ENCODE measurements at regions not wholly inside any gene's neighbourhood (a gene's known extent, or its start where the extent isn't known, plus 50 kb on each side); places are given as distances from the start of the nearest gene placed in this dataset.
"Not testable (repeated sequence)": the region's sequence is repeated elsewhere in the genome, so short reads cannot be mapped to it uniquely, and the experiment has no call there.

DNA sequence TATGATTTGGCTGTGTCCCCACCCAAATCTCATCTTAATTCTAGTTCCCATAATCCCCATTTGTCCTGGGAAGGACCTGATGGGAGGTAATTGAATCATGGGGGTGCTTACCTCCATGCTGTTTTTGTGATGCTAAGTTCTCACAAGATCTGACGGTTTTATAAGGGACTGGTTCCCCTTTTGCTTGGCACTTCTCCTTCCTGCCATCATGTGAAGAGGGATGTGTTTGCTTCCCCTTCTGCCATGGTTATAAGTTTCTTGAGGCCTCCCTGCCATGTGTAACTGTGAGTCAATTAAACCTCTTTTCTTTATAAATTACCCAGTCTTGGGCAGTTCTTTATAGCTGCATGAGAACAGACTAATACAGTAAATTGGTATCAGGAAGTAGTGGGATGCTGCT is 114.1 kb downstream of the ZNF648 start:
- DNase-seq: no peak

DNA sequence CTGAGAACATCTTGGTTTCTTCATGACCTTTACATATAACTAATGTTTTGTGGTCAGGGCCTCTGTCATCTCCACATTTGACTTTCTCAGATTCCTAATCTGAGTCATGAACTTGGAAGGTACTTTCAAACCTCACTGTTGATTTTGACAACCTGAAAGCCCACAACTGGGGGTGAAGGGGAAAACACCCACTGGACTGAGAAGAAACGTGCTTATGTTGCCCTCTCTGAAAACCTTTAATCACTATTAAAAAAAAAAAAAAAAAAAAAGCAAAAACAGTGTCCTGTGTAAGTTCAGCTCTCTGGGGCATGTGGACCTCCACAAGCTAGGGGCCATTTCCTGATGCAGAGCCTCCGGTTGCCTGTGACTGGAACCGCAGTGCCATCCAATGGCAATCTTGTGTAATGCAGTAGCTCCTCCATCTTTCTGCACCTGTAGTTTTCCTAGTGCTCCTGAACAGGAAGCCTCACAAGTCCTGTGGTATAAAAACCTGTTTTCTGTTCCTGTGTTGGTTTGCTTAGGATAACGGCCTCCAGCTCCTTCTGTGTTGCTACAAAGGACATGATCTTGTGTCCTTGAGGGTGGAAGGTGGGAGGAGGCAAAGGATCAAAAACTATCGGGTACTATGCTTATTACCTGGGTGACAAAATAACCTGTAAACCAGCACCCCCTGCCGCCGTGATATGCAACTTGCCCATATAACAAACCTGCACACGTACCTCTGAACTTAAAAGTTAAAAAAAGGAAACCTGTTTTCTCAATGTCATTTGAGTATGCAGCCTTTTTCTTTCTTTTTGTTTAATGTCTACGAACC is 124.5 kb downstream of the ZNF648 start:
- peak; percentile 35 for DNase-seq

DNA sequence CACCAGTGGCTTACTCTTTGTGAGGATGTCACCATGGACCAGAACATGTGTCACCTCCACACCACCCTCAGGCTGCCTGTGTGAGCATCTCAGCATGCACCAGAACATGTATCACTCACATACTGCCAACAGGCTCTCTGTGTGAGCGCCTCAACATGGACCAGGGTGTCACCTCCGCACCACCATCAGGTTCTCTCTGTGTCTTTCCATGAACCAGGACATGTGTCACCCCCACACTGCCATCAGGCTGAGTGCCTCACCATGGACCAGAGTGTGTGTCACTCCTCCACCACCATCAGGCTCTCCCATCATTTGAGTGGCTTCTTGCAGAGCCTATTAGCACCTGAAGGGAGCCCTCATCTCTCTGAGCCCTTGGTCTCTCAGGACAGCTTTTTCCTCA is 125.2 kb downstream of the ZNF648 start:
- DNase-seq: no peak

DNA sequence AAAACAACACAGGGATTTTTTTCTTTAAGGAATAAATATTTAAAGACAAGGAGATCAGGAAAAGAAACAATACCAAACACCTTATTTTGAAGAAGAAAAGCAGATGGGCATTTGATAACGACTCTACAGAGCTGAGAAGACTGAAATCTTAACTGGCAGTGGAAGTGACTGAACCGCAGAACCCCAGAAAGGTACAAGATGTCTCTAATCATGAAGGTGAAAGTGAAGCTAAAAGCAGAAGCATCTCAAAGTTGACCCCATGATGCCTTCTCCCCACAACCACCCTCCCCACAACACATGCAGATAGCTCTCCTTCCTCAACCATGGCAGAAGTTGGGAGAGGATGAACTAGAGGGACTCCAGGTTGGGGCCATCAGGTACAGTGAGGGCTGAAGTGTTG is 129.6 kb downstream of the ZNF648 start:
- DNase-seq: no peak

DNA sequence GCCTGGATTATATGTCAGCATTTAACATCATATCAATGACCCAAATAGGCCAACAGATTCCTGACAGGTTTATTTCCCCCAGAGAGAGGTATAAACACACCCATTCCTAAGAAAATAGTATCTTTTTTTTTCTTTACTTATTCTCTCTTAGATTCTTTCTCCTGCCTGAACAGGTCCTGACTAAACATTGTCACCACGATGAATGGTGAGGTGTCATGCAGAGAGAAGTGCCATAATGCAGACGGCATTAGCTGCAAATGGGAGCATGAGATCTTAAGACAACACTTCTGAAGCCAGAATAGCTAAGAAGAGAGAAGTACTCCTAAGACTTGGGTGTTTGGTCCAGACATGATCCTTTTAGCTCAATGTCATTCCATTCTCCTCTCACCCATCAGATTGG is 131.3 kb downstream of the ZNF648 start:
- DNase-seq: no peak

DNA sequence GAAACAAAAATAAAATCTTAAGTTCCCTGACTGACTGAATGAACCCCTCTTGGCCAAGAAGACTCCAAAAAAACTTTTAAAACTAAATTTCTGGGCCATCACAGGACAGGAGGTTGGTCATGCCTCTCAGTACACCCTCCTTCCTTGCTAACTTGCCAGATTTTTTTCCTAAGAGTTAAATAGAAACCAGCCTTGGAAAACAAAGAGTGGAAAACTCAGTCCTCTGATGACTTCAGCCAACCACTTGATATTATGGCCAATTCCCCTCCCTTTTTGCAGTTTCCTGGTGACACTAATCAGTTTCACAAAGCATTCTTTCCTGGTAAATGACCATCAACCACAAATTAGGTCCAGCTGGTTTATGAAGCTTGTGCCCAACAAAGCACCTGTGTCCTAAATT is 134.8 kb downstream of the ZNF648 start:
- DNase-seq: no peak

DNA sequence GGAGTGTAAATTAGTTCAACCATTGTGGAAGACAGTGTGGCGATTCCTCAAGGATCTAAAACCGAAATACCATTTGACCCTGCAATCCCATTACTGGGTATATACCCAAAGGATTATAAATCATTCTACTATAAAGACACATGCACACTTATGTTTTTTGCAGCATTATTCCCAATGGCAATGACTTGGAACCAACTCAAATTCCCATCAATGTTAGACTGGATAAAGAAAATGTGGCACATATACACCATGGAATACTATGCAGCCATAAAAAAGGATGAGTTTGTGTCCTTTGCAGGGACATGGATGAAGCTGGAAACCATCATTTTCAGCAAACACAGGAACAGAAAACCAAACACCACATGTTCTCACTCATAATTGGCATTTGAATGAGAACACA is 137.5 kb downstream of the ZNF648 start:
- DNase-seq: not testable (repeated sequence)

DNA sequence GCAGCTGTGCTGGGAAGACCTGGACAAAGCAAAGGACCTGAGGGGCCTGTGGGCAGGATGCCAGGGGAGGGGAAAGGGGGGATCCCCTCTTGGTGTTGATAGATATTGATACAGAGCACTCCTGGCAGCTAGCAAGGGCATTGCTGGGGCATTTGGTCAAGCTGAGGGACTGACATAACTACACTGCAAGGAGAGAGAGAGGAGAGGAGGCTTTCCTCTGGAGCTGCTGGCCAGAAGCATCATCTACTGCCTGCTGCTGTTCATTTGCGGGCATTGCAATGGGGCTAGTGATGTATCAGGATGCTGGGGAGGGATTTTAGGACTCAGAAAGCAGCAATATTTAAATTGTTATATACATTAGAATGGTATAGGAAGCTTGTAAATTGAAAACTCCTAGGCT is 142.0 kb downstream of the ZNF648 start:
- no peak for DNase-seq

DNA sequence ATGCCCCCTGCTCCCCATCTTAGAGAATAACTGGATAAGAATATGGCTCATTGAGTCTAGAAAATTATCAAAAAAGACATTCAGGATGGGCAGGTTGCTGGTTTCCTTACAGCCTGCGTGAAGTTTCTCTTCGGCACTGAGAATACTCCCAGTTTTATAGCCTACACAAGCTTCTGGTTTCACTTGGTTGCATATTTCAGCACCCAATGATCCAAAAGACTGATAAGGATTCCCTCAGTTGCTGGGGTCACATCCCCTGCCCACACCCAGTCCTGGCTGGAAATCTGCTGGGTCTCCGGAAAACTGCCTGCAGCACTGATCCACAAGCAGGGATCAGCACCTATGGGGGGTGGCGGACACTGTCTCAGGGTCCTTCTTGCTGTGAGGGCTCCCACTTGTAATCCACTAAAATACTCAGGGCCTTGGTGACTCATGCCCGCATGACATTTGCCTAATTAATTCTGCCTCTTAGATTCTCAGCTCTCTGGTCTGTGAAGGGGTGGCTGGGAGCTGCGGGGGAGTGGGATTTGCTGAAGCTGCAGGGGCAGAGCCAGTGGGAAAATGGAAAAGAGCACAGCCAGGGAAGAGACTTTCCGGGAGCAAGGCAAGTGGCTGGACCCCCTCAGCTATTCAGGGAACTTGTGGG is 142.5 kb downstream of the ZNF648 start:
- no peak for DNase-seq

DNA sequence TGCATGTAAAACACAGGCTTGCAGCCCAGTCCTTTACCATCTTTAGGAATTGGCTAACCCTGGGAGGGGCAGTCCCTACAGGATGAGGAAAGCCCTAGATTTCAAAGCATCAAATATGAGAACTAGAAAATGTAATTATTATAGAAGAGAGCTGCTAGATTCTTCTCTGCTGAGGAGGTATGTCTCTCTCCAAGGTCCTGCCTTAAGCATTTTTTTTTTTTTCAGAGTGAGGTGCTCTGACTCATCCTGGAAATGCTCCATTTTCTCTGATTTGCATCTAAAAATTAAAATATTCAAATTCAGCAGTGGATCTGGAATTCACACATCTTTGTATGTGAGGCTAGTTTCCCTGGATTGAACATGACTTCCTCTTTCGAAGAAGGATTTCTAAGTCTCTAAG is 149.8 kb downstream of the ZNF648 start:
- DNase-seq: no peak

DNA sequence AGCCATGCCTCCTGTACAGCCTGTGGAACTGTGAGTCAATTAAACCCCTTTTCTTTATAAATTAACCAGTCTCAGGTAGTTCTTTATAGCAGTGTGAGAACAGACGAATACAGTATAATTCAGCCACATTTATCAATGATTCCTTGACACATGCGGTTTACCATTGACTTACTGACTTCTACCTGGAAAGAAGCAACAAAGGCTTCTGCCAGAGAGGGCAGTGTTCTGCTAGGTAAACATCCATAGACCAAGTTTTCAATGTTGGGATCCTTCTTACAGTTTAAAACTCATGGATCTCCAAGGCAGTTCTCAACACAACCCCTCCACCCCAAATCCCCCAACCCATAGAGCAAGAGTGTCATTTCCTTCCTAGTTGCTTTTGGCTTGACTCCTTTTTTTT is 150.6 kb downstream of the ZNF648 start:
- DNase-seq: no peak

DNA sequence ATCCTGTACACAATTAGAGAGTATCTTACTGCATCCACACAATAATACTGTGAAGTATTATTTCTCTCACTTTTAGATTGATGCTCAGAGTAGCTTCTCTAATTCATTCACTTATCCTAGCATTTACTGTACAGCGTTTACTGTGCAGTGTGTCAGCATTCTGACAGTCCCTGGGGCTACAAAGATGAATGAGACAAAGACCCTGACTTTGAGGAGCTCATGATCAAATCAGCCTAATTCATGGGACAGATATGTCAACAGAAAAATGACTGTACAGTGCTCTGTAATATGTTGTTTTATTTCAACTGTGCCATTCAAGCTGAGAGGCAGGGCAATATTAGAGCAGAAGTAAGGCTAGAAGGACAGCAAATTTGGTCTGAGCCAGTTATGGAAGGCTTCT is 152.5 kb downstream of the ZNF648 start:
- DNase-seq: no peak

DNA sequence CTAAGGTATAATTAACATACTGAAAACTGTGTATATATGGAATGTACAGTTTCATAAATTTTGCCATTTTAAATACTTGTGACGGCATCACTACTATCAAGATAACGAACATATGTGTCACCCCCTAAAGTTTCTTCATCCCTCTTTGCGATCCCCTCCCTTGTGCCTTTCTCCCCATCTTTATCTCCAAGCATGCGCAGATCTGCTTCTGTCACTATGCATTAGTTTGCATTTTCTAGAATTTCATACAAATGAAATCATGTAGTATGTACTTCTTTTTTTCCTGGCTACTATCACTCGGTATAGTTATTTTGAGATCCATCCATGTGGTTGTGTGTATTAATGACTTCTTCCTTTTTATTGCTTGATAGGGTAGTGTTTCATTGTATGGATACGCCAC is 154.9 kb downstream of the ZNF648 start:
- DNase-seq: no peak

DNA sequence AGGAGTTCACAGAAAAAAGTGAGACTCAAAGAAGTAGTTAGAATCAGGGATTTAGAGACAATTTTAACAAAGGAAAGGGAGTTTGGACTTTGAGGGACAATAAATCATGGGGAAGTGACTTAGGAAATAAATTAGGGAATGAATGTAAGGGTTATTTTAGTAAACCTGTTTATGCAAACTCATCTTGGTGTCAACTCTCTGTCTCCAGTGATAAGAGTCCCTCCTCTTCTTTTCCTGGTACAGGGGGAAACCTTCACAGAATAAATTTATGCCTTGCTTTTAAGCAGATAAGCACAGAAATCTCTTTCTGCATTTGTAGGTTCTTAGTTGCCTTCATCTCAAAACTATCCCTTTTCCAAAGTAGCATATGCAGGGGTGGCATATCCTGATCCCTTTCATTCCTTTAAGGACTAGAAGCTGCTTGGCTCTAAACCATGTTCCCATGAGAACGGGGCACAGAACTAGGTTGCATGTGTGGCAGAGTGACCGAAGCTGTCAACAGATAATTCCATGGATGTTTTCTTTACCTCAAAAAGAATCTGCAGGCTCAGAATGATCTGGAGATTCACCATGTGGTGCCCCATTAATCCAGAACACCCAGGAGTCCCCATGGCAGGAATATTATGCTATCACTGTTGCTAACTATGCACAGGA is 155.4 kb downstream of the ZNF648 start:
- no peak for DNase-seq

DNA sequence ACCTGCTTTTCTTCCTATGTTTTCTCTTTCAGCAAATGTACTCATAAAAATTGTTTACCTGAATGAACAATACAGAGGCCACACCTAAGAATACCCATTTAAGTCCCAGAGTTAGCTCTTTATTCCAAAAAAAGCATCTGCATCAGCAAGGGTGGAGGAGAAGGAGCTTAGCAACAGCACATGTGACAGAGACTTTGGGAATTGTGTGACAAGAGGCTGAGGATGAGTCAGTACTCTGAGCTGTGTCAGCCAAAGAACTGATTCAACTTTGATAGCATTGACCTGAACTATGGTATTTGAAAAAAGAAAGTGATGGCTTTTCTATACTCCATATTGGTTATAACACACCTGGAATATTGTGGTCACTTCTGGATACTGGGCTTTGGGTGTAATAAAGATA is 162.7 kb downstream of the ZNF648 start:
- no peak for DNase-seq

DNA sequence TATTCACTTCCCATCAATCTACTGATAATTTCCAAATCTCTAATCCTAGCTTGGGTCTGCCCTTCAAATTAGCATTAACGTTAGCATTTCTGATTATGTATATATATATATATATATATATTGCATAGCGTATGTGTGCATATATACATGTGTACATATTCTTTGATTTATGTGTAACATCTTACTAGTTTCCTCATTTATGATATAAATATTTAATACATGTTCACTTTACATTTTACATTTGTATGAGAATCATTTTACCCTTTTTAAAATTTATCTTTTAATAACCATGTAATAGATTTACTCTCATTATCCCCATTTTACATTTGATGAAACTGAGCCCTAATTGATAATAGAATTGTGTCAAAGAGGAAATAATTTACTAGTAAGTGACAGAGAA is 164.7 kb downstream of the ZNF648 start:
- DNase-seq: no peak

DNA sequence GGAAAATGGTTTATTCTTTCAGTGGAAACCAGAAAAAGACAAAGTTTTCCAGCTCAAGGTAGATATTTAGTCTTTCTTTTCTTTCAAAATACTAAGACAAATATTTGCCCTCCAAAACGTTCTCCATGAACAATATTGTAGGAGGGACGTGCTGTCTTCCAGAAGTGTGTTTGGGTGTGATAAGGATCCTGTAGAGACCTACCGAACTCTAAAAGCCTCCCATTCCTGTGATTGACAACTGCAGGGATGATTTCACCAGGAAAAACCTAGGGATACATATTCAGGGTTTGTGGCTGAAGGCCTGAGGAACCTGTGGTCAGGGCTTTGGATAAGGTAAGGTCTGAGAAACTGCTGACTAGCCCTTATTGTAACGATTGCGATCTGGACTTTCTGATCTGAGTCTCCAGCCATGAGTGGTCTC is 167.1 kb downstream of the ZNF648 start:
- DNase-seq: no peak

DNA sequence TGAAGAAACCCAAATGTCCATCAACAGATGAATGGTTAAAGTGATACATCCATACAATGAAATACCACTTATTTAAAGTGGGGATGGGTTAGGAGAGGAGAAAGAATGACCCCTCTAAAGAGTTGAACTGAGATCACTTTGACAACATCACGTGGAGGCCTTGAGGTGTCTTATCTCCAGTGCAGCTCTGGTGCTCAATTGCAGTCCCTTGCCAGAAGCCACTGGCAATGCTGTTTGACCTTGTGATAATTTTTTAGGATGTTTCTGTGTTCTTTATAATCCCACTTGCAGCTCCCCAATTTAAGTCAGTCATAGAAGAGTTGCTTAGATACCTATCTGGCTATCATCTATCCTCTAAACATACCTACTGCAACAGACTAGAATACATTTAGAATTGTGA is 167.6 kb downstream of the ZNF648 start:
- DNase-seq: no peak

DNA sequence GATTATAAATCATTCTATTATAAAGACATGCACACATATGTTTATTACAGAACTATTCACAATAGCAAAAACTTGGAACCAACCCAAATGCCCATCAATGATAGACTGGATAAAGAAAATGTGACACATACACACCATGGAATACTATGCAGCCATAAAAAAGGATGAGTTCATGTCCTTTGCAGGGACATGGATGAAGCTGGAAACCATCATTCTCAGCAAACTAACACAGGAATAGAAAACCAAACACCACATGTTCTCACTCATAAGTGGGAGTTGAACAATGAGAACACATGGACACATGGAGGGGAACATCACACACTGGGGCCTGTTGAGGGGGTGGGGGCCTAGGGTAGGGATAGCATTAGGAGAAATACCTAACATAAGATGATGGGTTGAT is 168.4 kb downstream of the ZNF648 start:
- not testable (repeated sequence) for DNase-seq

DNA sequence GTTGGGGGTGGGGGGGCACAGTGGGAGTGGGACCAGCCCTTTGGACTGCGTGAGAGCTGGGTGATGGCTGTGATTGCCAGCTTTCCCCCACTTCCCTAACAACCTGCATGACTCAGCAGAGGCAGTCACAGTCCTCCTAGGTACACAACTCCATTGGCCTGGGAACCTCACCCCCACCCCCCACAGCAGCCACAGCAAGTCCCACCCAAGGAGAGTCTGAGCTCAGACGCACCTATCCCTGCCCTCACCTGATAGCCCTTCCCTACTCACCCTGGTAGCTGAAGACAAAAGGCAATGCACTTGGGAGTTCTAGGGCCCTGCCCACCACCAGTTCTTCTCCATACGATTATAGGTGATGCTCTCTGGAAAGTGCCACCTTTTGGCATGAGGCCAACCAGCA is 188.9 kb downstream of the ZNF648 start:
- no peak for DNase-seq

DNA sequence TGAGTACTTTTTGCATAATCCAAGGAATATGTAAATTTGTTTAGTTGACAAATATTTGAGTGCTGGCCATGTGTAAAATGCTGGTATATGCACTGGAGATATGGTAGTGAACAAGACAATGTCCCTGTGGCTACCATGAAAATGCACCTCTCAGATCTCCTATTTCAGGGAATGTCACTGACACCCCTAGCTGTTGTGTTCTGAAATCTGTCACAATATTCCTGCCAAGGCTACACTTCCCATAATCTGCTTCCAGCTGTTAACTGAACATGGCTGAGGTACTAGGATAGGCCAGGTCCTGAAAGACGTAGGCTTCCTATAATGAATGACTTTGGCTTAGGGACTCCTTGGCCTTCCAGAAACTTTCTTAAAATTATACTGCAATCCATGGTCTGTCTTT is 197.8 kb downstream of the ZNF648 start:
- DNase-seq: peak; percentile 20

DNA sequence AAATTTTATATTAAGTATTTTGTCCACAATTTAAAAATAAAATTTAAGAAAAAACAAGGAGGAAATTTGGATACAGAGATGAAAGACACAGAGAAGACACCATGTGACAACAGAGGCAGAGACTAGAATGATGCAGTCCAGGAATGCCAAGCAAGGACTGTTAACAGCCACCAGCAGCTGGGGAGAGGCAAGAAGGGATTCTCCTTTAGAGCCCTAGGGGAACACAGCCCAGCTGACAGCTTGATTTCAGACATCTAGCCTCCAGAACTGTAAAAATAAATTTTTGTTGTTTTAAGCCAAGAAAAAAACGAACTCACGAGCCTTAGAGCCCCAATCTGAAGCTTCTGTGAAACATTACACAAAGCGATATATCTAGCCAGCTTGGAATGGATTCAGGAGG is 198.5 kb downstream of the ZNF648 start:
- no peak for DNase-seq

DNA sequence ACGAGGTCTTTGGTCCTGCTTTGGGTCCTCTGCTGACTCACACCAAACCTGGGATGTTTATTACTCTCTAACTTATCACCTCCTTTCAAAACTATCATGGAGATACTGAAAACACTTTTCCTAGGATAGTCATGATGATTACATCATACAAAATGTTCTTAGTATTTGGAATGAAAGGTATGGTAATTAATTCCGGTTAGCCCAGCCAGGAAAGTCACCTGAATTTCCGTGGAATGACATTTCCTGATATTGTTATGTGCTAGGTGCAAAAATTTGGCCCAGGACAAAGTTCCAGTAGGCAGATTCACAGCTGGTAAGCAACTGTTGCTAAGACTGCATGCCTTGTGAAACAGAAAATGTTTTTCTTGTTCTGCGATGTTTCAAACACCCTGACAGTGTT is 203.4 kb downstream of the ZNF648 start:
- DNase-seq: no peak

Measured in right hindlimb (tissue), 1 donor.